LNCaP clone FGC (cell line): ENCODE measurements at regions not wholly inside any gene's neighbourhood (a gene's known extent, or its start where the extent isn't known, plus 50 kb on each side); places are given as distances from the start of the nearest gene placed in this dataset.

Experiments used
- DNase-seq: peaks from one replicate; pipeline ENCODE4 v3.0.0-alpha.2; 2011; ENCODE audit warnings: low read depth
- H3K4me3 ChIP-seq: 2 replicates; pipeline ENCODE4 v1.5.1; 2011; ENCODE audit warnings: mild to moderate bottlenecking, low read depth, low read length, control low read depth
- TF ChIP-seq, protein P1 (sequence below): IDR thresholded peaks from 2 replicates; pipeline ENCODE4 v1.5.1; 2012; ENCODE audit warnings: mild to moderate bottlenecking; ENCODE audit not compliant: control insufficient read depth, insufficient read depth; ENCODE audit errors: extremely low read depth

GRCh38 chr5:124438026-124438902, 308.2 kb downstream of the ZNF608 start:
- no peak overlapping the region for H3K4me3 ChIP-seq
- TF ChIP-seq, protein P1, sequence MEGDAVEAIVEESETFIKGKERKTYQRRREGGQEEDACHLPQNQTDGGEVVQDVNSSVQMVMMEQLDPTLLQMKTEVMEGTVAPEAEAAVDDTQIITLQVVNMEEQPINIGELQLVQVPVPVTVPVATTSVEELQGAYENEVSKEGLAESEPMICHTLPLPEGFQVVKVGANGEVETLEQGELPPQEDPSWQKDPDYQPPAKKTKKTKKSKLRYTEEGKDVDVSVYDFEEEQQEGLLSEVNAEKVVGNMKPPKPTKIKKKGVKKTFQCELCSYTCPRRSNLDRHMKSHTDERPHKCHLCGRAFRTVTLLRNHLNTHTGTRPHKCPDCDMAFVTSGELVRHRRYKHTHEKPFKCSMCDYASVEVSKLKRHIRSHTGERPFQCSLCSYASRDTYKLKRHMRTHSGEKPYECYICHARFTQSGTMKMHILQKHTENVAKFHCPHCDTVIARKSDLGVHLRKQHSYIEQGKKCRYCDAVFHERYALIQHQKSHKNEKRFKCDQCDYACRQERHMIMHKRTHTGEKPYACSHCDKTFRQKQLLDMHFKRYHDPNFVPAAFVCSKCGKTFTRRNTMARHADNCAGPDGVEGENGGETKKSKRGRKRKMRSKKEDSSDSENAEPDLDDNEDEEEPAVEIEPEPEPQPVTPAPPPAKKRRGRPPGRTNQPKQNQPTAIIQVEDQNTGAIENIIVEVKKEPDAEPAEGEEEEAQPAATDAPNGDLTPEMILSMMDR: no peak
- DNase-seq: no peak

- no peak for DNase-seq
- TF ChIP-seq, protein P1: no peak
- H3K4me3 ChIP-seq: no peak overlapping the region
These were observed 310.1 kb downstream of the ZNF608 start for GRCh38 chr5:124436294-124436693.

GRCh38 chr5:124433170-124433569, 313.3 kb downstream of the ZNF608 start:
- TF ChIP-seq, protein P1: no peak
- DNase-seq: no peak
- no peak overlapping the region for H3K4me3 ChIP-seq

GRCh38 chr5:124421584-124421983, 324.9 kb downstream of the ZNF608 start:
- DNase-seq: no peak
- TF ChIP-seq, protein P1: no peak
- no peak overlapping the region for H3K4me3 ChIP-seq

DNA sequence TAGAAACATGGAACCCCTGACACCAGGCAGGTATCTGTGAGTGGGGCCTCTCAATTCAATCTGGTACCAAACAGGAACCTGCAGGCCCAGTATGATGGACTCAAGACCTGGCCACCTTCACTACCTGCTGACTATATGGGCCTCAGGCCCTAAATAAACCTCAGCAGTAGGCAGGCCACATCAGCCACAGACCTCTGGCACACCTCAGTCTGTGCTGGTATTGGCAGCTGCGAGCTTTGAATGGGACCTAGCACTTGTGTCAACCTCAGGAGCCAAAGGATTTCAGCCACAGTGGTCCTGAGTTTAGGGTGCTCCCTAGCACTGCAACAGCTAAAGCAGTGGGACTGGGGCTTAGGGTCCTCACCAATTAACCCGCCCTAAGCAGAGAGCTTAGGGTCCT, 325.5 kb downstream of the ZNF608 start:
- TF ChIP-seq, protein P1: no peak
- H3K4me3 ChIP-seq: no peak overlapping the region
- no peak for DNase-seq

DNA sequence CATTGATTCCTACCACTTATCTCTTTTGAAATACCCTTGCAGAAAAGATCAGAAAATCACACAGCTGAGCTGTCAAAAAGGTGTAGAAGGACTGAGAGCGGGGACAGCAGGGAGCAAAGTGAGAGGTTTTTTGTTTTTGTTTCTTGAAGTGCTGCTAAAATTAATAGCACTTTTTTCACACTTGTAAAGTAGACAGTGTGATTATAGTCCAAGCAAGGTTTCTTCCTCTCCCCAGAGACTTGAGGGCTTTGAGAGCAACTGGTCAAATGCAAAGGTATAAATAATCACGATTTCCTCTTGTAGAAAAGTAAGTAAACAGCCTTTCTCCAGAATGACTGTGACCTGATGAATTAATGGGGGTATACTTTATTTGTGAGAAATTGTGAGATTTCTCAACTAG, 326.9 kb downstream of the ZNF608 start:
- DNase-seq: no peak
- TF ChIP-seq, protein P1: no peak
- no peak overlapping the region for H3K4me3 ChIP-seq

GRCh38 chr5:124418390-124418789, 328.0 kb downstream of the ZNF608 start:
- TF ChIP-seq, protein P1: no peak

More at GRCh38 chr5:124418390-124418789, 328.0 kb downstream of the ZNF608 start:
- DNase-seq: no peak
- H3K4me3 ChIP-seq: no peak overlapping the region
